Activated naive CD4-positive, alpha-beta T cell (primary cell): ENCODE measurements at regions not wholly inside any gene's neighbourhood (a gene's known extent, or its start where the extent isn't known, plus 50 kb on each side); places are given as distances from the start of the nearest gene placed in this dataset.

Experiments
- DNase-seq, 4 experiments: peaks; one replicate each; lab custom pipeline; 2025; lab: John Stamatoyannopoulos, UW

- DNase-seq: no peak
Measured at GRCh38 chr19:28419312-28419711, 793.6 kb downstream of the UQCRFS1 start.

- DNase-seq: no peak
Measured at GRCh38 chr19:28417361-28417760, 795.6 kb downstream of the UQCRFS1 start.

GRCh38 chr19:28416245-28416644 is 796.7 kb downstream of the UQCRFS1 start:
- DNase-seq: no peak

GRCh38 chr19:28414748-28415147 is 798.2 kb downstream of the UQCRFS1 start:
- DNase-seq: no peak

- DNase-seq: no peak
Measured at GRCh38 chr19:28409859-28410258, 803.1 kb downstream of the UQCRFS1 start.

- no peak for DNase-seq
Measured at GRCh38 chr19:28406966-28407365, 806.0 kb downstream of the UQCRFS1 start.

GRCh38 chr19:28405346-28405742 is 807.6 kb downstream of the UQCRFS1 start:
- no peak for DNase-seq

- no peak for DNase-seq
Measured at GRCh38 chr19:28404472-28404871, 808.5 kb downstream of the UQCRFS1 start.

- DNase-seq: no peak
Measured at GRCh38 chr19:28403690-28404089, 809.3 kb downstream of the UQCRFS1 start.

- no peak for DNase-seq
Measured at GRCh38 chr19:28402701-28403290, 810.2 kb downstream of the UQCRFS1 start.

GRCh38 chr19:28401739-28402424 is 811.1 kb downstream of the UQCRFS1 start:
- DNase-seq: no peak

- no peak for DNase-seq
Measured at GRCh38 chr19:28400953-28401671, 811.8 kb downstream of the UQCRFS1 start.

- DNase-seq: no peak
Measured at GRCh38 chr19:28399187-28399586, 813.8 kb downstream of the UQCRFS1 start.

GRCh38 chr19:28397800-28398199 is 815.2 kb downstream of the UQCRFS1 start:
- no peak for DNase-seq

- no peak for DNase-seq
Measured at GRCh38 chr19:28397306-28397705, 815.6 kb downstream of the UQCRFS1 start.

- DNase-seq: no peak
Measured at GRCh38 chr19:28396287-28396831, 816.6 kb downstream of the UQCRFS1 start.

GRCh38 chr19:28394725-28395124 is 818.2 kb downstream of the UQCRFS1 start:
- DNase-seq: no peak

- DNase-seq: no peak
Measured at GRCh38 chr19:28393574-28394336, 819.2 kb downstream of the UQCRFS1 start.

- no peak for DNase-seq
Measured at GRCh38 chr19:28388988-28389387, 824.0 kb downstream of the UQCRFS1 start.

- no peak for DNase-seq
Measured at GRCh38 chr19:28387507-28387906, 825.4 kb downstream of the UQCRFS1 start.

- no peak for DNase-seq
Measured at GRCh38 chr19:28386470-28386869, 826.5 kb downstream of the UQCRFS1 start.

GRCh38 chr19:28386066-28386465 is 826.9 kb downstream of the UQCRFS1 start:
- no peak for DNase-seq
